ENCODE measurements at regions not wholly inside any gene's neighbourhood (a gene's known extent, or its start where the extent isn't known, plus 50 kb on each side); places are given as distances from the start of the nearest gene placed in this dataset.

GRCh38 chr16:51420247-51420646 lies 269.2 kb upstream of the SALL1 start:
- ChIA-PET POLR2A (no interaction called here), CTCF (no interaction called here)
- intact Hi-C loops (cut with micrococcal nuclease): no loop called here
- DNase-seq (ENCODE audit: low read depth, low spot score) (no peak), FAIRE-seq (no peak)
- no peaks in the 10 kb centered on the region for H3K9me1 ChIP-seq (replicated peaks; ENCODE audit: control insufficient read depth, extremely low read depth, insufficient read depth, low read length)
- H2AFZ ChIP-seq (ENCODE audit: low read depth, low read length): no peak overlapping the region
- no peak overlapping the region for H3K27ac ChIP-seq (ENCODE audit: insufficient read depth, low read depth, low read length)
- dilution Hi-C loops (cut with MboI; ENCODE audit: extremely low pct_ligation_motif_present, low sequenced_read_pairs): no loop called here
- H3K36me3 ChIP-seq (ENCODE audit: control insufficient read depth in 2 of 2, extremely low read depth in 1 of 2, insufficient read depth in 2 of 2, low read length in 2 of 2): no peaks in the 10 kb centered on the region
- H3K27me3 ChIP-seq (ENCODE audit: control insufficient read depth in 2 of 2, insufficient read depth in 2 of 2, low read length in 2 of 2): no peaks in the 10 kb centered on the region
- no peaks in the 10 kb centered on the region for H3K9me3 ChIP-seq (replicated peaks; ENCODE audit: control insufficient read depth, insufficient read depth, low read length)
- H3K4me1 ChIP-seq (ENCODE audit: control insufficient read depth, extremely low read depth, insufficient read depth, low read length): no peaks in the 10 kb centered on the region
- no peak overlapping the region for H3K4me3 ChIP-seq (replicated peaks in 1 of 3; ENCODE audit: insufficient read depth in 1 of 3, low read depth in 1 of 3, low read length in 3 of 3)
- H3K4me2 ChIP-seq (ENCODE audit: insufficient read depth, low read length): no peak overlapping the region
- no peak overlapping the region for H3K9ac ChIP-seq (replicated peaks; ENCODE audit: extremely low read depth, insufficient read depth, low read length)
- no peaks in the 10 kb centered on the region for H4K20me1 ChIP-seq (replicated peaks; ENCODE audit: control insufficient read depth, extremely low read depth, insufficient read depth, low read length)
- no peaks in the 10 kb centered on the region for H3K79me2 ChIP-seq (ENCODE audit: control insufficient read depth, insufficient read depth, low read length)
- BruUV-seq (replicated peaks): no TSS peak
- TF ChIP-seq POLR2AphosphoS5 (IDR thresholded peaks at IDR 0.05; ENCODE audit: insufficient read depth, low read depth, low read length): no peak
- TF ChIP-seq GATA2 (IDR thresholded peaks at IDR 0.05; ENCODE audit: insufficient read depth, insufficient read length, low read depth, low read length): no peak
- no peak for TF ChIP-seq FOS (IDR thresholded peaks at IDR 0.05; ENCODE audit: borderline replicate concordance, insufficient read depth, low read length)
- TF ChIP-seq, protein P1, sequence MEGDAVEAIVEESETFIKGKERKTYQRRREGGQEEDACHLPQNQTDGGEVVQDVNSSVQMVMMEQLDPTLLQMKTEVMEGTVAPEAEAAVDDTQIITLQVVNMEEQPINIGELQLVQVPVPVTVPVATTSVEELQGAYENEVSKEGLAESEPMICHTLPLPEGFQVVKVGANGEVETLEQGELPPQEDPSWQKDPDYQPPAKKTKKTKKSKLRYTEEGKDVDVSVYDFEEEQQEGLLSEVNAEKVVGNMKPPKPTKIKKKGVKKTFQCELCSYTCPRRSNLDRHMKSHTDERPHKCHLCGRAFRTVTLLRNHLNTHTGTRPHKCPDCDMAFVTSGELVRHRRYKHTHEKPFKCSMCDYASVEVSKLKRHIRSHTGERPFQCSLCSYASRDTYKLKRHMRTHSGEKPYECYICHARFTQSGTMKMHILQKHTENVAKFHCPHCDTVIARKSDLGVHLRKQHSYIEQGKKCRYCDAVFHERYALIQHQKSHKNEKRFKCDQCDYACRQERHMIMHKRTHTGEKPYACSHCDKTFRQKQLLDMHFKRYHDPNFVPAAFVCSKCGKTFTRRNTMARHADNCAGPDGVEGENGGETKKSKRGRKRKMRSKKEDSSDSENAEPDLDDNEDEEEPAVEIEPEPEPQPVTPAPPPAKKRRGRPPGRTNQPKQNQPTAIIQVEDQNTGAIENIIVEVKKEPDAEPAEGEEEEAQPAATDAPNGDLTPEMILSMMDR (IDR thresholded peaks at IDR 0.05; ENCODE audit: extremely low read depth in 1 of 2, insufficient read depth in 1 of 2, low read depth in 1 of 2, low read length in 2 of 2): no peak
- TF ChIP-seq JUN (IDR thresholded peaks at IDR 0.05; ENCODE audit: borderline replicate concordance, insufficient read depth, insufficient read length, low read depth): no peak
- TF ChIP-seq, protein P2, sequence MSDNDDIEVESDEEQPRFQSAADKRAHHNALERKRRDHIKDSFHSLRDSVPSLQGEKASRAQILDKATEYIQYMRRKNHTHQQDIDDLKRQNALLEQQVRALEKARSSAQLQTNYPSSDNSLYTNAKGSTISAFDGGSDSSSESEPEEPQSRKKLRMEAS (IDR thresholded peaks at IDR 0.05; ENCODE audit: insufficient read depth, insufficient read length): no peak
- no peak for TF ChIP-seq EZH2 (IDR thresholded peaks at IDR 0.05; ENCODE audit: borderline replicate concordance, low read depth, low read length, severe bottlenecking)
- TF ChIP-seq MYC (IDR thresholded peaks at IDR 0.05; ENCODE audit: low read depth, low read length): no peak
- TF ChIP-seq POLR2A (IDR thresholded peaks at IDR 0.05; ENCODE audit: low read depth, low read length): no peak

Measured in endothelial cell of umbilical vein (primary cell).